HG03354 (cell line): ENCODE measurements at regions not wholly inside any gene's neighbourhood (a gene's known extent, or its start where the extent isn't known, plus 50 kb on each side); places are given as distances from the start of the nearest gene placed in this dataset.

Source experiments
- ATAC-seq: cut with Tn5 transposase; IDR thresholded peaks from one replicate; pipeline ENCODE4 v1.9.1; 2021; ENCODE audit warnings: mild to moderate bottlenecking; ENCODE audit not compliant: unreplicated experiment, poor library complexity, severe bottlenecking

GRCh38 chr20:16942051-16942450 is 193.9 kb downstream of the OTOR start:
- ATAC-seq: no peak

DNA sequence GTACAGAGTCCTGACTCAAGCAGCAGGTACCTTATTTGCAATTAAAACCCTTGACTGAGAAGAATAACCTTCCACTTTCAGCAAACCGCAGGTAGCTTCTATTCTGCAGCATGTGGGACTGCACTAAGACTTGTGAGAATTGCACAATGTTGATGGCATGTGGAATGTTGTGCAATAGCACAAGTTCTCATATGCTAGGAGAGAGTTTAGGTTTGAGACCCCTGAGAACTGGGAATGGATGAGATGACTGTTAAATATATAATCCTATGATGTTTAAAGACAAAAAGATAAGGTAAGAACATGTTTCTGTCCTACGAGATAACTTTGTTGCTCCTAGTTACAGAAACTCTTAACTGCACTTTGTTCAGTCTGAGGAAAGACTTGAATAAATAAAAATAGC is 194.6 kb downstream of the OTOR start:
- ATAC-seq: no peak

- ATAC-seq: no peak
Observed at GRCh38 chr20:16944745-16945144, 196.6 kb downstream of the OTOR start.

GRCh38 chr20:16945619-16946018 is 197.5 kb downstream of the OTOR start:
- no peak for ATAC-seq

GRCh38 chr20:16946097-16946496 is 197.9 kb downstream of the OTOR start:
- ATAC-seq: no peak

DNA sequence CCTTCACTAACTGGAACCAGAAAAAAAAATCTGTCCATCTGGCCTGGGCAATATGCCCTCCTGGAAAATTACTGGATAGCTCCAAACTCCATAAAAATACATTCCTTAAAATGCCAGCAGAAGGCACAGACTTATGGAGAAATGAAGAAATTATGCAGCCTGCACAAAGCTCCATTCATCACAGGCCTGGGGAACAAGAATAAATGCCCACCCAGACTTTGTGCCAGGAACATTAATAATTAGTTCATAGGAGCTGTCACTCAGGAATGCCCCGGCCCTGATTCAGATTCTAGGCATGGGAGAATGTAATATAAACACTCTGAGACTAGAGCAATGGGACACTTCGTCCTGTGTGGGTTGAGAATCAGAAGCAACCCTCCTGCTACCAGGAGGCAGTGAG is 199.3 kb downstream of the OTOR start:
- ATAC-seq: no peak

DNA sequence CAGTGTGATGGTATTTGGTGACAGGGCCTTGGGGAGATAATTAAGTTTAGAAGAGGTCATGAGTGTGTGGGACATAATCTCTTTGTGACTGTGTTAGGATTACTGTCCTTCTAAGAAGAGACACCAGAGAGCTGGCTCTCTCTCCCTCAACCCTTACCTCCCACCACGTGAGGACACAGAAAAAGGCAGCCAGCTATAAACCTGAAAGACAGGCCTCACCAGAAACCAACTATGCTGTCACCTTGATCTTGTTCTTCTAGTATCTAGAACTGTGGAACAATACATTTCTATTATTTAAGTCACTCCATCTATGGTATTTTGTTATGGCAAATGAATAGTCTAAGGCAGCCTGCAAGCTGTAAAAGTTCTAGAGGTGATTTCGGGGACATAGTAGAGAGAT is 203.7 kb downstream of the OTOR start:
- ATAC-seq: no peak

- no peak for ATAC-seq
Observed at GRCh38 chr20:16952965-16953364, 204.8 kb downstream of the OTOR start.

- ATAC-seq: no peak
Observed at GRCh38 chr20:16953858-16954257, 205.7 kb downstream of the OTOR start.

- ATAC-seq: no peak
Observed at GRCh38 chr20:16955462-16955861, 207.3 kb downstream of the OTOR start.

- no peak for ATAC-seq
Observed at GRCh38 chr20:16955971-16956370, 207.8 kb downstream of the OTOR start.

GRCh38 chr20:16965401-16965800 is 217.2 kb downstream of the OTOR start:
- ATAC-seq: no peak

DNA sequence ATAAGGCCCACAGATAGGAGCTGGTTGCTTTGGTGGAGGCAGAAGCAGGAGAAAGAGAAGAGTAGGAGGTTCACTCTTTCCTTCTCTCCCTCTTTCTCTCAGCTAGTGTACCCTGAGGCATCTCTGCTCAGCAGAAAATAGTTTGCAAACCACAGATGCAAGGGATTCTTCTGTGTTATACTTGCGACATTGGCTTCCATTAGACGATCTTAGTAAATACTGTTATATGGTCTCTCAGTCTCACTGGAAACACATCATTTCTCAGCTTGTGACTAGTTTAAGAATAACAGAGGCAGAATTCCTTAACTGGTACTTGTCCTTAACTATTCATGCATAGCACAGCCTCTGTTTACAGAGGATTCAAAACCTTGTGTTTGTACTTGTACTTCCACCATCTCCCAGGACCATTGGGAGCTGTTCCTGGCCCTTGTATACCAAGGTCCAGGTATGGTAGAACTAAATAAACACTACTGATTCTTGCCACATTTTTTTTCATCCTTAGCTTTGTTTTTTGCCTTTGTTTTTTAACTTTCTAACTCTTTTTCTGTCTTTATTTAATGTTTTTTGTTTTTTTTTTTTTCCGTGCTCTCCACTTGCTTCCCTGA is 218.2 kb downstream of the OTOR start:
- ATAC-seq: no peak

DNA sequence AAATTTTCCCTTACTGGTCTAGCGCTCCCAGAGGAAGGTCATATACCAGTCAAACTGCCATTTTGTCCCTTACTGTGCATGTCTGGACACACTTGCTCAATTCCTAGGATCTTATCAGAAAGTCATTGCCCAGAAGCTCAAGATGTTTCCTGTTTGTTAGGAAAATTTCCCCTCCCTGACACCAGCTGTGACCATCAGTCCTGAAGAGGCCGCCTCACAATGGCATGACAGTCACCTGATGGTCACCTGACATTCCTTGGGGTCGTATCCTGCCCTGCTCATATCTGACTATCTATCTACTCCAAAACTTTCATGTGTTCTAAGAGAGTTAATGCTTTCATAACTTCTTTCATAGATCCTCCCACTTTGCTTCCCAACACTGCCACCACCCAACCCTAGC is 219.9 kb downstream of the OTOR start:
- no peak for ATAC-seq

GRCh38 chr20:16970776-16971175 is 222.6 kb downstream of the OTOR start:
- ATAC-seq: no peak

DNA sequence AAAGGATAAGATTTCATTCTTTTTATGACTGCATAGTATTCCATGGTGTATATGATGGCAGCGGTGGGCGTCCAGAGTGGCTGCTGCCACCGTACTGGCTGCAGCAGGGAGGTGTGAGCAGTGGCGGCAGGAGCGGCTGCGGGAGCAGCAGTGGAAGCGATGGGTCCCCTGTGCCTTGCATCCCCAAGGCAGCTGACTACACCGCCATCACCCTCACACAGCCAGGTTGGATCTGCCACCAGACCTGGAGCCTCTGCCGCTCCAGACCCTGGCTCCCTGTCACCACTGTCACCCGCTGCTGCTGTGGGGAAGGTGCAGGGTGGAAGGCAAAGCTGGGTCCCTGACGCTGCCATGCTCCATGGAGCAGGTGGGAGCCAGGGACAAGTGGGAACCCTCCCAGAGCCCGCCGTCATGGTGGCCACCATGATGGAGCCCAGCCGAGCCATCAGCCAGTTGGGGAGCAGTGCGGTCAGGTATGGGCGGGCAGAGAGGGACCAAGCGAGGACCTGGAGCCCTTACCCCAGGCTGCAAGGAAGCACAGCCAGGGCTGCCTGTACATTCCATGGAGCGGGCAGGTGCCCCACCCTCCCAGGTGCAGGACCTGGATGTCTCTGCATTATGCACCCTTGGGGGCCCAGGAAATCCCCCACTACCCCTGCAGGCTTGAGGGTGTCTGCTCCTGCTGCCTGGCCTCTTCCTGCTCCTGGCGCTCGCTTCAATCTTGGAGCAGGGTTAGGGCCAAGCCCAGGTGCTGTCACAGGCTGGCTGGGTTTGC is 226.1 kb downstream of the OTOR start:
- no peak for ATAC-seq

- ATAC-seq: no peak
Observed at GRCh38 chr20:16974855-16975162, 226.7 kb downstream of the OTOR start.

DNA sequence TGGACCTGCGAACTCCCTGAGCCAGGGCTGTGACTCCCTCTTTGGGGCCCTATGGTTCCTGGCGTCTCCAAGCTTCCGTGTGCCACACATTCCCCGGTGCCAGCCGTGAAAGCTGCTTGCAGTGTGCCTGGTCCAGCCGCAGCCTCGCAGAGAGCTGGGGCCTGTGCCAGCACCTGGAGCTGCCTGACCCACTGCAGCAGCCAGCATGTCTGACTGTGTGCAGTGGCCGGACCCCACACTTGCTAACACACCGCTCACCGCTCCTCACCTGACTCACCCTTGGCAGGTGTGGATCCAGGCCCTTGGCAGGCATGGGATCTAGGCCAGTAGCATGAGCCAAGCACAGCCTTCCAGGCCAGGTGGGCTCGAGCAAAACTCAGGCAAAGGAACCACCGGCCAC is 227.5 kb downstream of the OTOR start:
- no peak for ATAC-seq

- ATAC-seq: no peak
Observed at GRCh38 chr20:16978497-16978896, 230.3 kb downstream of the OTOR start.

DNA sequence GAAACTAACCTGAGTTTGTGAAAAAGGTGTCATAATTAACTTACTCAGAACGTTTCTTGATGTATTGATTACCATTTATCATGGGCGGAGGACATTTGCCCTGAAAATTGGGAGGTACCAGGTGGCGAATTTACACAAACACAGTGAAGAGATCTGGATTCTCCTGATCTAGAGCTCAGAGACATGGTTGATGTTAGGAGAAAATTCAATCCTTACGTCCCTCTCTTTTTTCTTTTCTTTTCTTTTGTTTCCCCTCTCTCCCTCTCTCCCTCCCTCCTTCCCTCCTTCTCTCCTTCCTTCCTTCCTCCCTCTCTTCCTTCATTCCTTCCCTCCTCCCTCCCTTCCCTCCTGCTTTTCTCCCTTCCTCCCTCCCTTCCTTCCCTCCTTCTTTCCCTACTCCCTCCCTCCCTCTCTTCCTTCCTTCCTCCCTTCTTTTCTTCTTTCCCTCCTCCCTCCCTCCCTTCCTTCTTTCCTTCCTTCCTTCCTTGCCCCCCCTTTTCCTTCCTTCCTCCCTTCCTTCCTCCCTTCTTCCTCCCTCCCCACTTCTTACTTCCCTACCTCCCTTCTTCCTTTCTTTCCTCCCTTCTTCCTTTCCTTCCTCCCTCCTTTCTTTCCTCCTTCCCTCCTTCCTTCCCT is 234.1 kb downstream of the OTOR start:
- ATAC-seq: no peak

GRCh38 chr20:16984481-16984880 is 236.3 kb downstream of the OTOR start:
- no peak for ATAC-seq
